ENCODE measurements at regions not wholly inside any gene's neighbourhood (a gene's known extent, or its start where the extent isn't known, plus 50 kb on each side); places are given as distances from the start of the nearest gene placed in this dataset.
"Not testable (repeated sequence)": the region's sequence is repeated elsewhere in the genome, so short reads cannot be mapped to it uniquely, and the experiment has no call there.

- intact Hi-C loops (cut with DNase I) = no loop called here
- DNase-seq = no peak
- ATAC-seq (ENCODE audit: poor library complexity) = no peak
Measured at GRCh38 chr7:79971058-79971457, 163.6 kb upstream of the GNAI1 start.

- intact Hi-C loops (cut with DNase I) = no loop called here
- no peak for DNase-seq
- no peak for ATAC-seq (ENCODE audit: poor library complexity)
Measured at GRCh38 chr7:79968894-79969293, 165.7 kb upstream of the GNAI1 start.

DNA sequence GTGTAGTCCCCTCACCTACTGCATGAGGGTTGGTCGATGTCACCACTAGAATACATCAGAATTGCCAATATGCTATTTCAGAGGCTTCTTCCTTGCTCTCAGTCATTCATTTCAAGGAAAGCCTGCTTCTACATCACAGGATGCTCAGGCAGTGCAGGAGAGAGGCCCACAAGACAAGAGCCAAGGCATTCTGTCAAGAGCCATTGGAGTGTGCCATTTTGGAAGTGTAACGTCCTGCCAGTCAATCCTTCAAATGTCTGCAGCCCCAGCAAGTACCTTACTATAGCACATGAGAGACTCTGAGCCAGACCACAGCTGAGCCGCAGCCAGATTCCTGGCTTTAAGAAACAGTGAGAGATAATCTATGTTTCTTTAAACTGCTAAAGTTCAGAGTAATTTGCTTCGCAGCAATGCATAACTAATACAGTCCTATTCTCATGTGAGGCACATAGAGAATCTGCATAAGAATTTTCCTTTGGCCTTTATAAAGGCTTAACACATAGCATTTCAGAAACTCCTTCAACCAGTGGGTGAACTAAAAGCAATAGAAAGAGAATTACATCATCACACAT, 166.5 kb upstream of the GNAI1 start:
- no peak for ATAC-seq (ENCODE audit: poor library complexity)

DNA sequence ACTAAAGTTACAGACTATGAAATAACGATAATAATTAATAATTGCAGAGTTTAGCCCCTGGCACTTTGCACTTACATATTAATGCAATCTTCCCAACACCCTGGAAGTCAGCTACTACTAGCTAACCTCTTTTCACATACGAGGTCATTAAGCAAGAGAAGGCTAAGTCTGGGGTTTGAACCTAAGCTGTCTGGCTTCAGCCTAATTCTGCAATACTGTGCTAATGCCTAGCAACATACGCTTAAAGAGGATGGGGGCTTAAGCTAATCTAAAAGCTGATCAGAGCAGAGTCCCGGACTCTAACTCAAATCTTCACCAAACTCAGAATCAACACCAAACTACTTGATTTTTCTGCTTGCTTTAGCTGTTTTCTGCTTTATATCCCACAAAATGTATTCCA, 168.7 kb upstream of the GNAI1 start:
- intact Hi-C loops (cut with DNase I) = no loop called here
- ATAC-seq (ENCODE audit: poor library complexity) (no peak), DNase-seq (no peak)

More for the DNA sequence above, 166.5 kb upstream of the GNAI1 start:
- intact Hi-C loops (cut with DNase I) = no loop called here
- DNase-seq = no peak

DNA sequence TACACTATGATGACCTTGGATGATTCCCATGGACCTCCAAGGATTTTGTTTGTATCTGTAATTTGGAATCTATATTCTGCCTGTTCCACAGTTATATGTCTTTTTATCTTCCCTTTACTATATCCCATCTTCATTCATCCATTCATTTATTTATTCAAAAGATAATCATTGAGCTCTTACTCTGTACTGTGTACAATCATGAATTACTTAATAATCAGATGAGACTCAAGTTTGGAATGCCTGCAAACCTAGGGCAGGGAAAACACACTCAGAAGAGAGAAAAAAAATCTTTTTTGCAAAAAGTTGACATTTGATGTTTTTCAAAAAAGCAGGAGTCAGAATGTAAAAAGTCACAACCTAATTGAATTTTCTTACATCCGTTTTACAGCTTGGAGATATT, 170.2 kb upstream of the GNAI1 start:
- DNase-seq = no peak
- ATAC-seq (ENCODE audit: poor library complexity) = no peak
- intact Hi-C loops (cut with DNase I) = no loop called here

DNA sequence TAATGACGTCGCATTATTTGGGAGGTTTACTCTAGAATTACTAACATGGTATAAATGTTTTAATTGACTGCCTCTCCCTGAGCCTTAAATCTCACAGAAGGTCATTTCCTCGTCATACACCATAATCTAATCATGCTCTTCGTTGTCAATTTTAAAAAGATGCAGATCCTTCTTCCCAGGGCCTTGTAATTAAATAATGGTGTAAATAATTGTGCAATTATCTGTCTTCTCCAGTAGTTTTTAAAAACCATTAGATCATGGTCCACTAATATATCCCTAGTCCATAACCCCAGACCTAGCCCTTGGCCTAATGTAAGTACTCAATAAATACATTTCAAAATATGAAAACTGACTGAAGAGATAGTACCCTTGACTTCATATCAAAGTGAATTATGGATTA, 181.5 kb upstream of the GNAI1 start:
- no peak for ATAC-seq (ENCODE audit: poor library complexity)
- no peak for DNase-seq
- intact Hi-C loops (cut with DNase I) = no loop called here

DNA sequence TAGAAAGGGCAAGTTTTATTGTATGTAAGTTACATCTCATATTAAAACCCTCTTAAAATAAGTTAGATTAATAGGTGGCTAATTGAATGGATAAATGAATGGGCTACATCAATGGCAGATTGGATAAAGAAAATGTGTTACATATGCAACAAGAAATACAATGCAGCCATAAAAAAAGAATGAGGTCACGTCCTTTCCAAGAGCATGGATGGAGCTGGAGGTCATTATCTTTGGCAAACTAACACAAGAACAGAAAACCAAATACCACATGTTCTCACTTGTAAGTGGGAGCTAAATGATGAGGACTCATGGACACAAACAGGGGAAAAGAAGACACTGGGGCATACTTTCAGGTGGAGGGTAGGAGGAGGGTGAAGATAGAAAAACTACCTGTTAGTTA, 182.2 kb upstream of the GNAI1 start:
- ATAC-seq (ENCODE audit: poor library complexity) (no peak), DNase-seq (no peak)
- intact Hi-C loops (cut with DNase I) = no loop called here

DNA sequence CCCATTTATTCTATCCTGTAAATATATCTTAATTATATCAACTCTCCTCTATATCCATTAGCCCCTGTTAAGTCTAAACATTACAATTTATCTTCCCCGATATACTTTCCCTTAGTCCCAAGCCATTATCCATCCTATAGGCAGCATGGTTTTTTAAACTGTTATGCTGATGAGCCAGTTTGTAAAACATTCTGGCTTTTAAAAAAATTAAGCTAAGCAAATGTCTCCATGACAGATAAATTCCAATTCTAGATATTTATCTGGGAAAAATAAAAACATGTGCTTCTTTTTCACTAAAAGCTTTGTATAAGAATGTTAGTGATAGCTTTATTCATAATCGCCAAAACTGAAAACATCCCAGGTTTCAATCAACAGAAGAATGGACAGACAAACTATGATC, 183.2 kb upstream of the GNAI1 start:
- DNase-seq (no peak), ATAC-seq (ENCODE audit: poor library complexity) (no peak)
- intact Hi-C loops (cut with DNase I) = no loop called here

DNA sequence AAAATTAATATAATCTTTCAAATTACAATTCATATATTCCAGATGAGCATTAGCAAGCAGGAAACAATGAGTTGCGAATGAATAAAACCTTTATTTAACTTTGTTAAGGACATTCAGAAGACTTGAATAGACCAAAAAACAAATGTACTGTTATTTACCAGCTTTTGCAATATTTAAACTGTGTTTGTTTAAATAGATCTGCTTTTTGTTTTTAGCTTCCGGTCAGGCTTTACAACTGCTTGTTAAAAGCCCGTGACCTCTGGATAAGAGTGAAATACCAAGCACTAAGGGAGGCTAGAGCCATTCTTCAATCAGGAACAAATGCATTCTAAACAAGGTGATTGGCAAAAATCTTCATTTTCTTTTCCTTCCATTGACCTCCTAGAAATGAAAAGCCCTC, 184.9 kb upstream of the GNAI1 start:
- intact Hi-C loops (cut with DNase I) = no loop called here
- ATAC-seq (ENCODE audit: poor library complexity) (no peak), DNase-seq (no peak)

- no peak for ATAC-seq (ENCODE audit: poor library complexity)
- no peak for DNase-seq
- intact Hi-C loops (cut with DNase I) = no loop called here
Measured at GRCh38 chr7:79936281-79936983, 198.2 kb upstream of the GNAI1 start.

DNA sequence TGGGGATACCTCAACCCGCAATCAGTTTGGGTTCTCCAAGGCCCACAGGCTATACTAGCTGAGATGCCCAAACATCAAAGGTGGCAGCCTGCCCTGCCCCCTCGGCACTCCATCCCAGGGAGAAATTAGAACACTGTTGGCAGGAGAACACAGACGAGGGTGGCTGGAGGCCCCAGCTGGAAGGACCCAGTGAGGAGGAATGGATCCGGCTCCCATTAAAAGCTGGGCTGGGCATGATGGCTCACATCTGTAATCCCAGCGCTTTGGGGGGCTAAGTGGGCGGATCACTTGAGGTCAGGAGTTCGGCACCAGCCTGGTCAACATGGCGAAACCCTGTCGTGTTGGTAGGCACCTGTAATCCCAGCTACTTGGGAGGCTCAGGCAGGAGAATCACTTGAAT, 199.9 kb upstream of the GNAI1 start:
- ATAC-seq (ENCODE audit: poor library complexity) (no peak), DNase-seq (no peak)
- intact Hi-C loops (cut with DNase I) = no loop called here

DNA sequence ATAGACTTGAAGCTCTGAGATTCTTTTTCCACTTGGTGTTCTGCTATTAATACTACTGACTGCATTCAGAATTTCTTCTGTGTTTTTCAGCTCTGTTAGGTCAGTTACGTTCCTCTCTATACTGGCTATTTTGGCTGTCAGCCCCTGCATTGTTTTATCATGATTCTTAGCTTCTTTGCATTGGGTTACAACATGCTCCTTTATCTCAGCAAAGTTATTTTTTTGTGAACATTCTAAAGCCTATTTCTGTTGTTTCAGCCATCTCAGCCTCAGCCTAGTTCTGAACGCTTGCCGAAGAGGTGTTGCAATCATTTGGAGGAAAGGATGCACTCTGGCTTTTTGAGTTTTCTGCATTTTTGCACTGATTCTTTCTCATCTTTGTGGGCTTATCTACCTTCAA, 201.5 kb upstream of the GNAI1 start:
- DNase-seq (no peak), ATAC-seq (ENCODE audit: poor library complexity) (no peak)
- intact Hi-C loops (cut with DNase I) = no loop called here

DNA sequence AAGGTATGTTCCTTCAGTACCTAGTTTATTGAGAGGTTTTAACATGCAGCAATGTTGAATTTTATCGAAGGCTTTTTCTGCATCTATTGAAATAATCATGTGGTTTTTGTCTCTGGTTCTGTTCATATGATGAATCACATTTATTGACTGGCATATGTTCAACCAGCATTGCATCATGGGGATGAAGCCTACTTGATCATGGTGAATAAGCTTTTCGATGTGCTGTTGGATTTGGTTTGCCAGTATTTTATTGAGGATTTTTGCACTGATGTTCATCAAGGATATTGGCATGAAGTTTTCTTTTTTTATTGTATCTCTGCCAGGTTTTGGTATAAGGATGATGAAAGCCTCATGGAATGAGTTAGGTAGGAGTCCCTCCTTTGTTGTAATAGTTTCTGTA, 204.0 kb upstream of the GNAI1 start:
- no peak for DNase-seq
- no peak for ATAC-seq (ENCODE audit: poor library complexity)
- intact Hi-C loops (cut with DNase I) = no loop called here

- no peak for DNase-seq
- no peak for ATAC-seq (ENCODE audit: poor library complexity)
- intact Hi-C loops (cut with DNase I) = no loop called here
Measured at GRCh38 chr7:79927116-79927515, 207.5 kb upstream of the GNAI1 start.

GRCh38 chr7:79923953-79924352, 210.7 kb upstream of the GNAI1 start:
- ATAC-seq (ENCODE audit: poor library complexity) = no peak
- DNase-seq = no peak
- intact Hi-C loops (cut with DNase I) = no loop called here

DNA sequence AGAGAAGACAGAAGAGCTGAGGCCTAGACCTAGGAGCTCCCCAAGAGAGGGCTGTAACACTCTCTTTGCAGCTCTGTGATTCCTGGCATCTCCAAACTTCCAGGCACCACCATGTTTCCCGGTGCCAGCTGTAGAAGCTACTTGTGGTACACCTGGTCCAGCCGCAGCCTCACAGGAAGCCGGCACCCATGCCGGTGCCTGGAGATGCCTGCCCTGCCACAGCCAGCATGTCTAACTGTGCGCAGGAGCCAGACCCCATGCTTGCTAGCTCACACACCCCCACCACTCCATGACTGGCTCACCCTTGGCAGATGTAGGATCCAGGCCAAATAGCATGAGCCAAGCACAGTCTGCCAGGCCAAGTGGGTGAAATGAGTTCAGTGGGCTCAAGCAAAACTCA, 211.7 kb upstream of the GNAI1 start:
- intact Hi-C loops (cut with DNase I) = no loop called here
- ATAC-seq (ENCODE audit: poor library complexity) (no peak), DNase-seq (no peak)

- intact Hi-C loops (cut with DNase I) = no loop called here
- no peak for ATAC-seq (ENCODE audit: poor library complexity)
- DNase-seq = no peak
Measured at GRCh38 chr7:79921976-79922375, 212.7 kb upstream of the GNAI1 start.

- intact Hi-C loops (cut with DNase I); ATAC-seq (ENCODE audit: poor library complexity); DNase-seq: not testable (repeated sequence)
Measured at GRCh38 chr7:79918632-79919031, 216.0 kb upstream of the GNAI1 start.

DNA sequence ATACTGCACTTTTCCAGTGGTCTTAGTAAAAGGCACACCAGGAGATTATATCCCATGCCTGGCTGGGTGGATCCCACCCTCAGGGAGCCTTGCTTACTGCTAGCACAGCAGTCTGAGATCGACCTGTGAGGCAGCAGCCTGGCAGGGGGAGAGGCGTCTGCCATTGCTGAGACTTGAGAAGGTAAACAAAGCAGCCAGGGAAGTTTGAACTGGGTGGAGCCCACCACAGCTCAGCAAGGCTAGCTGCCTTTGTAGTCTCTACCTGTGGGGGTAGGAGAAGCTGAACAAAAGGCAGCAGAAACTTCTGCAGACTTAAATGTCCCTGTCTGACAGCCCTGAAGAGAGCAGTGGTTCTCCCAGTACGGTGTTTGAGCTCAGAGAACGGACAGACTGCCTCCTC, 219.3 kb upstream of the GNAI1 start:
- ATAC-seq (ENCODE audit: poor library complexity); DNase-seq; intact Hi-C loops (cut with DNase I): not testable (repeated sequence)

GRCh38 chr7:79912213-79912633, 222.4 kb upstream of the GNAI1 start:
- no peak for ATAC-seq (ENCODE audit: poor library complexity)
- intact Hi-C loops (cut with DNase I) = no loop called here
- DNase-seq = no peak

DNA sequence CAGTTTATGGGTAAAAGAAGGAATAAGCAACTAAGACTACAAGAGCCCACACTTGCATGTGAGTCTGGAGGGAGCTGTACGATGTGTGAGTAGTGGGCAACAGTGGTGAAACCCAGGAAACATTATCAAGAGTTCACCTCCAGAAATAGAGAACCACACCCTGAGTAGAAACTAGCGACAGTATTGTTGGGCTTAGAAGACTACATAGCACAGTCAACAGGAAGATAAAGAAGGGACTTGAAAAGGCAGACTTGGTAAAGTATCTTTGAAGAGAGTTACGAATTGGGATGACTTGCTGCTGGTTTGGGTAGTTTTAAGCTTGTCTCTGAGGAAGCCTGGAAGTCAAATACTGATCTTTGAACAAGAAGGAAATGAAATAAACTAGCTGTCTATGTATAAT, 223.2 kb upstream of the GNAI1 start:
- intact Hi-C loops (cut with DNase I) = no loop called here
- DNase-seq = no peak
- no peak for ATAC-seq (ENCODE audit: poor library complexity)

All from Right ventricle myocardium superior (tissue), 1 donor.